HG02938 (cell line): ENCODE measurements at regions not wholly inside any gene's neighbourhood (a gene's known extent, or its start where the extent isn't known, plus 50 kb on each side); places are given as distances from the start of the nearest gene placed in this dataset.

Experiments
- ATAC-seq: cut with Tn5 transposase; IDR thresholded peaks from one replicate; pipeline ENCODE4 v1.9.1; 2021; ENCODE audit warnings: mild to moderate bottlenecking, moderate library complexity; ENCODE audit not compliant: unreplicated experiment

DNA sequence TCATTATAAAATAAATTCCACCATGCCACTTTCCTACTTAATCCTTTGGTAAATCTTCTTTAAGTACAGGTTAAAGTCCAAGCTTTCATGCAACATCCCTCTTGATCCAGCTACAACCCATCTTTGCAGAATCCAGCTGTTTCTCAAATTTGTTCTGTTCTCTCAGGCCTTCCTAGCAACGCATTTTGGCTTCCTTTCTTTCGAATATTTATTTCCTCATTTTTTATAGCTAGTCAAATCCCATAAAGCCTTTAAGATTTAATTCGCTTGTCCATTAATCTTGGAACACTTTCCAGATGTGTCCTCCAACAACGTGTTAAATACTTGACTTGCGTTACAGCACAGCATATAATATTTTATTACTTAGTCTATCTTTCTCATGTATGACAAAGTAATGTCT, 600.1 kb upstream of the CHORDC1 start:
- no peak for ATAC-seq

- ATAC-seq: no peak
Measured at GRCh38 chr11:90818196-90818745, 595.4 kb upstream of the CHORDC1 start.

GRCh38 chr11:90809581-90809980, 586.7 kb upstream of the CHORDC1 start:
- ATAC-seq: no peak

GRCh38 chr11:90805172-90805571, 582.3 kb upstream of the CHORDC1 start:
- ATAC-seq: no peak

DNA sequence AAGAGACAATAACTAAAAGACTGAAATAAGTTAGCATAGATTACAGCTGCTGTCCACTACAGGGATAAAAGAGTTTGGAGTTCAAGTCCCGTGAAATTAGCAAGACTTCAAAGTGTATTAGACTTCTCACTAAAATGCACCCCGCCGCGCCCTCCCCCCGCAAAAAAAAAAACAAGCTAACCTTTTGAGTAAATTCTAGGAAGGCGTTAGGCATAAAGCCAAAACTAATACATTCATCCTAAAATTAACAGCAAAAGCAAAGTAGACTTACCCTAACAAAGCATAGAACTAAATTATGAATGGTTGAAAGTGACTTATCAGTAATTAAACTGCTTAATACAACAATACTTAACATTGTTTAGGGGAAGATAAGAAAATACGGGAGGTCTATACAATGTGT, 581.0 kb upstream of the CHORDC1 start:
- ATAC-seq: no peak

- ATAC-seq: no peak
Measured at GRCh38 chr11:90803366-90803765, 580.5 kb upstream of the CHORDC1 start.

- ATAC-seq: no peak
Measured at GRCh38 chr11:90798769-90799168, 575.9 kb upstream of the CHORDC1 start.

GRCh38 chr11:90795746-90796145, 572.9 kb upstream of the CHORDC1 start:
- no peak for ATAC-seq

- no peak for ATAC-seq
Measured at GRCh38 chr11:90788961-90789360, 566.1 kb upstream of the CHORDC1 start.

DNA sequence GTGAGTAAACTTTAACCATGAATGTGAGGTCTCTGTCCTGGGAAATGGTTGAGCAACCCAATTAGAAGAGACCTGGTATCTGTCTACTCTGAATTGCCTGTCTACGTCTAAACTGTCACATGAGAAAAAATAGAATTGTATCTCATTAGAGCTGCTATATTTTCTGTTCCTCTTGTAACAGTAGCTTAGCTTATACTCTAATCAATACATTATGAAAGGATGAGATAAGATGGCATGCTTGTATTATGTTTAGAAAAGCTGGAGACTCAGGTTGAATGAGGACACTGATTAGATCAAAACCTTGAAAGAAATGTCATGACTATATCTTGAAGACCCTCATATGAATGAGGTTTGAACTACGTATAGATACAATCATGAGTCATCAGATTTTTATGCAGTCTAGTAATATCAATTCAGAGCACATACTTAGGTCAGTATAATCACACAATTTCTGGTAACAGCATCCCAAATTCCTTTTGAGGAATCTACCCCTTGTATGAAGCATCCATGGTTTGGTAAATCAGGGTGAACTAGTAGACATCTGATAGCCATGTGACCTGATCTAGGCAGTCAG, 561.5 kb upstream of the CHORDC1 start:
- ATAC-seq: no peak

DNA sequence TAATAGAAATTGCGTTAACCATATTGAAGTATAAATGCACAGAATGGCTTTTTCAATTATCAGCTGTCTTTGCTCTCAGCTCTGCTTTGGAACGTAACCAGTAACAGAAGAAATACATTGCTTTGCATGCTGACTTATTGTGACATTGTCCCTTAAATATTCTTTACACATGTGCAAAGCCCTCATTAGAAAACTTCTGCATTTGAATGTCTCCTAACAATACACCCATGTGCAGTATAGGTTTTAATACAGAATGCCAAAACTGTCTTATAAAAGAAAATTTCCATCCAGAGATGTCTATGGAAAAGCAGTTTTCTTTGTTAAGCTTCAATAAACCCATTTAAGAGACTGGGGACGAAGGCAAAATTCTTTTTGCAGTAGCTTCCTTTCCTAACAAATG, 560.3 kb upstream of the CHORDC1 start:
- ATAC-seq: no peak

DNA sequence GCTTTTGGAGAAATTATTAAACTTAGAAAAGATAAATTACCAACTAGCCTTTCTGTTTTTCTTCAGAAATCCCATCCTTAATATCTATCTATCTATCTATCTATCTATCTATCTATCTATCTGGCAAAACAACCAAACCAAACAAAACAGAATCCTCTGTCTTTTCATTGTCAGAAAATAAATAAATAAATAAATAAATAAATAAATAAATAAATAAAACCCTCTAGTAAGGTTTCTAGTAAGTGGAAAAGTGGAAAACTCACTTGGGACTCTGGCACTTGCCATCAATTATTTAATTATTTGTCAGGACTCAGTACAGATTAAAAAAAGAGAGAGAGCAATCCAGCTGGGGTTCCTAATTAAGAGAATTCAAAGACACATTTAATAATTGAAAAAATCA, 556.2 kb upstream of the CHORDC1 start:
- ATAC-seq: no peak

DNA sequence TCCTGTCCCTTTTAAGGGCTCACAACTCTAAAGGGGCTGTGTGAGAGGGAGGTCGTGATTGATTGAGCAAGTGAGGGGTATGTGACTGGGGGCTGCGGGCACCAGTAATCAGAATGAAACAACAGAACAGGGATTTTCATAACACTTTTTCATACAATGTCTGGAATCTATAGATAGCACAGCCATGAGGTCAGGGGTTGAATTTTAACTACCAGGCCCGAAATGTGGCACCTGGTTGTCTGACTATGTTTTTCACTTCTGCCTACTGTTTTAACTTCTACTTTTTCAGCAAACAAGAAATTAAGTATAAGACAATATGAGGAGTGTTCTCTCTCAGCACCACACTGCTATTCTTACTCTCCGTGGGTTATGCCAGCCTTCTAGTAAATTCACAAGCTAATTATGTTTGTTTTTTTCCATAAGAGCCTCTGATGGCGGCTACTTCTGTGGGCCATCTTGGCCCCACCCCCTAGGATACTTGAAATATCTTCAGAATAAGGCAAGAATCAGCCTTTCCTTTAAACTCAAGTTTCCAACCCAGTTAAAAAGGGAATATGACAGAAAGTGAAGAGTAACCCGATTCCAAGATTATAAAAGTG, 552.8 kb upstream of the CHORDC1 start:
- ATAC-seq: no peak

DNA sequence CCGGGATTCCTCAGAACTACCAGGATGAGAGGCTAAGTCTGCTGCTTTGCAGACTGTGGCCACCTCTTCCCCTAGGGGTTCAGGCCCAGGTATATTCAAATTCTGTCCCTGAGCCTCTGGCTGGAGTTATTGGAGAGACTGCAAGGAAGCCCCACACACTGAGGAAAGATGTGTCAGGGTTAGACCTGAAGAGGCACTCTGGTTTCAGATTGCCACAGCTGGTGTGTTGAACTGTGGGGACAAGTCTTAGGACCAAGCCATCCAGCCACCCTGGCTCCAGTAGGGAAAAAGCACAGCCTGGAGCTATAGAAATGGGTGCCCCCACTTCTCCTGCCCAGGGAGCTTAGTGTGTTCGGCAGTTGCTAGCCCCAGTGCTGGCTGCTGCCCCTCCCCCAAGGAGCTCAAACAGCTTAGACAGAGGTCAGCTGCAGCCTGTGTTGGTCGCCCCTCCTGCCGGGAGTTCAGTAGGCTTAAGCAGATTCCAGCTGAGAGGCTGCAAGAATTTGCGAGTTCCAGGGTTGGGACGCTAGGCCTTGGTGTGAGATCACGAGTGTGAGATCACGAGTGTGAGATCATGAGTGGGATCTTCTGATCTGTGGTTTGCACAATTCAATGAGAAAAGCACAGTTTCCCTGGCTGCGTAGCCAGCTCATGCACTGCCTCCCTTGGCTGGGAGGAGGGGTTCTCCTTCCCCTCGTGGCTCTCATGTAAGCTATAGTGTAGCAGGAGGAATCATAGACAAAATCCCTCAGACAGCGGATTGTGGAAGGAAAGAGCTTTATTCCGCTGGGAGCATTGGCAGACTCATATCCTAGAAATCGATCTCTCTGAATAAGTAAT, 552.1 kb upstream of the CHORDC1 start:
- ATAC-seq: no peak

DNA sequence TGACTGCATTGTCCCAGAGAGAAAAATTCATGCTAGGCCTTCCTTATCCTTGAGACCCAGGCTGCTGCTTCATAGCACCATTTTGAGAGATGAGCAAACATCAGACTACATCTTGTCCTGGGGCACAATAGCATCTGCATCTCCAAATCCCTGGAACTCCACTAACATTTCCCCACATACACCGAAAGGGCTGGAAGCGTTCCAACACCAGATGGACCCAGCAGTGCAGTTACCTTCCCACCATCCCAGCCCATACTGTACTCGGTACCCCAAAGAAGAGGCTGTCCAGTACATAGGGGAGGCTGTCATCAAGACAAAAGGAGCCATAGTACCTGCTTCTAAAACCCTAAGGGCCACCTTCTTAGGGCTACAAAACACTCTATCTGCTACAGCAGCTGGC, 547.2 kb upstream of the CHORDC1 start:
- ATAC-seq: no peak

GRCh38 chr11:90766121-90766520, 543.3 kb upstream of the CHORDC1 start:
- ATAC-seq: no peak

DNA sequence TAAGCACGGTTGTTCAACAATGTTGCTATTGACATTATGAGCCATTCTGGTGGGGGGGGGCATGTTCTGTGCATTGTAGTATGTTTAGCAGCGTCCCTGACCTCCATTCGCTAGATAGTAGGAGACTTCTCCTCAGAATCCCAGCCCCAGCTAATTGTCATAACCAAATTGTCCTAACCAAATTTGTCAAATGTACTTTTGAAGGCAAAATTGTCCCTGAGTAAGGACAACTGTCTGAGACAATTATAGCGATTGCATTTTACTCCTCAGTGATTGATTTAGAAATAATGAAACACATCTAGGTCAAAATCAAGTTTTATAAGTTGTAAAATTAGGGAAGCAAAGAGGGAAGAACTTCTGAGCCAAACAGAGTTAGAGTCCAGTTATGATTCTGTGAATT, 541.8 kb upstream of the CHORDC1 start:
- no peak for ATAC-seq

- ATAC-seq: no peak
Measured at GRCh38 chr11:90757849-90758494, 535.1 kb upstream of the CHORDC1 start.

- no peak for ATAC-seq
Measured at GRCh38 chr11:90756617-90757016, 533.8 kb upstream of the CHORDC1 start.

GRCh38 chr11:90753546-90753945, 530.7 kb upstream of the CHORDC1 start:
- no peak for ATAC-seq

- no peak for ATAC-seq
Measured at GRCh38 chr11:90747057-90747456, 524.2 kb upstream of the CHORDC1 start.
